Activated naive CD4-positive, alpha-beta T cell treated with anti-CD3 and anti-CD28 coated beads, Interleukin-2, amount 50 U/mL, for 72 hours (primary cell): ENCODE measurements at regions not wholly inside any gene's neighbourhood (a gene's known extent, or its start where the extent isn't known, plus 50 kb on each side); places are given as distances from the start of the nearest gene placed in this dataset.
A peak's percentile ranks its signal among the peaks of the same experiment; 100 is the strongest.

ENCODE experiments used
- ATAC-seq, 2 donors: fragments of 150-1000 bp; cut with Tn5 transposase; 2 replicates each; pipeline ENCODE4 v1.10.0; 2021; ENCODE audit warnings: mild to moderate bottlenecking in 2 of 2, moderate library complexity in 2 of 2
- DNase-seq, 2 donors: peaks; one replicate each; pipeline ENCODE4 v3.0.0; 2021 to 2022; ENCODE audit warnings: low spot score in 2 of 2
- H3K27ac Mint-ChIP-seq, 2 donors: one replicate each; pipeline ENCODE4 v1.8.0; 2022; ENCODE audit warnings: mild to moderate bottlenecking in 2 of 2, mixed read lengths in 2 of 2
- H3K36me3 Mint-ChIP-seq, 2 donors: one replicate each; pipeline ENCODE4 v1.8.0; 2022; ENCODE audit warnings: mixed read lengths in 2 of 2
- H3K9me3 Mint-ChIP-seq, 2 donors: one replicate each; pipeline ENCODE4 v1.8.0; 2022; ENCODE audit warnings: mixed read lengths in 2 of 2

DNA sequence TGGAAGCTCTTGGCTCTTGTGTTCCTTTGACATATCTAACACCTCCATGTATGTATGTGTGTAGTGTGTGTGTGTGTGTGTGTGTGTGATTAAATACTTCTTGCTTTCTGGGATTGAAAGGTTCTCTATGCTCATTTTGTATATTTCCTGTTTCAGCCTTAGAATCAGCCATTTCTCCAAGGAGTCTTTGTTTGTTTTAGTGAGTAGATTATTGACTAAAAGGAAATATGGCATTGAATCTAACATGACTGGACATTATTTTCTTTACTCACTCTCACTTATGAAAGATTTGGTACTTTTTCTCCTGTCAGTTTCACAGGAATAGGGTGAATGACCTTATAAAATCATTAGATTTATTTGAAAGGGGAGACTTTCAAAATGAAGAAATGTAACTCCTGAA lies 413.8 kb upstream of the SLC14A2 start:
- Mint-ChIP-seq H3K9me3 (peaks cover 0 to 5% of the 10 kb centered on the region in 2 donors), H3K27ac (no peak overlapping the region), H3K36me3 (no peaks in the 10 kb centered on the region)
- DNase-seq (no peak), ATAC-seq (no peak)

- Mint-ChIP-seq H3K36me3 (no peaks in the 10 kb centered on the region), H3K27ac (no peak overlapping the region), H3K9me3 (peaks cover 0 to 4% of the 10 kb centered on the region in 2 donors)
- ATAC-seq: no peak
- no peak for DNase-seq
Observed at GRCh38 chr18:45202061-45202460, 413.2 kb upstream of the SLC14A2 start.

GRCh38 chr18:45203677-45204076 lies 411.6 kb upstream of the SLC14A2 start:
- DNase-seq (no peak), ATAC-seq (no peak)
- no peaks in the 10 kb centered on the region for H3K9me3 Mint-ChIP-seq

GRCh38 chr18:45207328-45207727 lies 407.9 kb upstream of the SLC14A2 start:
- H3K9me3 Mint-ChIP-seq: no peaks in the 10 kb centered on the region
- no peaks in the 10 kb centered on the region for H3K36me3 Mint-ChIP-seq
- no peak overlapping the region for H3K27ac Mint-ChIP-seq
- DNase-seq: no peak
- ATAC-seq: no peak

More at GRCh38 chr18:45203677-45204076, 411.6 kb upstream of the SLC14A2 start:
- Mint-ChIP-seq H3K36me3 (no peaks in the 10 kb centered on the region), H3K27ac (no peak overlapping the region)

DNA sequence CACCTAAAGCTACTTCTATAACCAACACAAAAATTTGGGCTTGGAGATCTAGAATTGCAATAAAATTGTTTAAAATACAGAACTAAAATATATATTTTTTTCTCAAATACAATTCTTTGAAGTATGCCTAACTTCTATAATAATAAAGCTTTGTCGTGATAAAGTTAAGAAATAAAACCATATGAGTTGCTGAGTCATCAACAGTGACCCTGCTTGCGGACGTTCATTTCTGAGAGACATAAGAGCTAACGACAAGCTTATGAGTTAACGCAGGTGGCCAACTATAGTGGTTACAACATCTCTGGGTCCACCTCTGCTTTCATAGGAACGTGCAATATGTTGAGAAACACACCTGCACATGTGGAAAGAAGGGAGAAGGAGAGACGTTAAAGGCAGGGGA lies 407.1 kb upstream of the SLC14A2 start:
- DNase-seq (no peak), ATAC-seq (no peak)
- Mint-ChIP-seq H3K9me3 (no peaks in the 10 kb centered on the region), H3K27ac (no peak overlapping the region), H3K36me3 (no peaks in the 10 kb centered on the region)

GRCh38 chr18:45212181-45213039 lies 402.9 kb upstream of the SLC14A2 start:
- Mint-ChIP-seq H3K9me3 (no peaks in the 10 kb centered on the region), H3K36me3 (no peaks in the 10 kb centered on the region), H3K27ac (no peak overlapping the region)
- ATAC-seq (peak; percentile 83 to 86), DNase-seq (peak; percentile 57 to 71)

DNA sequence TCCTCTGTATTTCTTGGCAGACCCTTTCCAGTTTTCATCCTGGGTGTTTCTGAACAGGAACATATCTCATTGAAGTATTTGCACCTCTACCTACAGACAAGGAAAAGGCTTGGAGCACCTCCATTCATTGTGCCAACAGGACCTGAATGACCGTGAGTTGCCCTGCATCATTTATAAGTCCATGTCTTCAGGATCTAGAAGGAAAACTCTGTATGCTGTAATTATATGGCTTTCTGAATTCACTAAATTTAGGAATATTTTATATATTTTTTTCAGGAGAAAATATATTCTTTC lies 402.3 kb upstream of the SLC14A2 start:
- Mint-ChIP-seq H3K9me3 (no peaks in the 10 kb centered on the region), H3K27ac (no peak overlapping the region), H3K36me3 (no peaks in the 10 kb centered on the region)
- DNase-seq (no peak), ATAC-seq (no peak)

- Mint-ChIP-seq H3K36me3 (no peaks in the 10 kb centered on the region), H3K9me3 (no peaks in the 10 kb centered on the region), H3K27ac (no peak overlapping the region)
- ATAC-seq: no peak
- no peak for DNase-seq
Observed at GRCh38 chr18:45218436-45218835, 396.8 kb upstream of the SLC14A2 start.

- Mint-ChIP-seq H3K9me3 (no peaks in the 10 kb centered on the region), H3K27ac (no peak overlapping the region), H3K36me3 (no peaks in the 10 kb centered on the region)
- ATAC-seq: no peak
- DNase-seq: no peak
Observed at GRCh38 chr18:45221363-45221762, 393.9 kb upstream of the SLC14A2 start.

GRCh38 chr18:45222180-45222579 lies 393.1 kb upstream of the SLC14A2 start:
- DNase-seq (no peak), ATAC-seq (no peak)
- H3K27ac Mint-ChIP-seq: no peak overlapping the region
- no peaks in the 10 kb centered on the region for H3K36me3 Mint-ChIP-seq
- H3K9me3 Mint-ChIP-seq: no peaks in the 10 kb centered on the region

GRCh38 chr18:45227001-45227742 lies 388.1 kb upstream of the SLC14A2 start:
- Mint-ChIP-seq H3K36me3 (no peaks in the 10 kb centered on the region), H3K9me3 (peaks cover 4 to 10% of the 10 kb centered on the region in 2 donors), H3K27ac (no peak overlapping the region)
- DNase-seq (no peak), ATAC-seq (no peak)

DNA sequence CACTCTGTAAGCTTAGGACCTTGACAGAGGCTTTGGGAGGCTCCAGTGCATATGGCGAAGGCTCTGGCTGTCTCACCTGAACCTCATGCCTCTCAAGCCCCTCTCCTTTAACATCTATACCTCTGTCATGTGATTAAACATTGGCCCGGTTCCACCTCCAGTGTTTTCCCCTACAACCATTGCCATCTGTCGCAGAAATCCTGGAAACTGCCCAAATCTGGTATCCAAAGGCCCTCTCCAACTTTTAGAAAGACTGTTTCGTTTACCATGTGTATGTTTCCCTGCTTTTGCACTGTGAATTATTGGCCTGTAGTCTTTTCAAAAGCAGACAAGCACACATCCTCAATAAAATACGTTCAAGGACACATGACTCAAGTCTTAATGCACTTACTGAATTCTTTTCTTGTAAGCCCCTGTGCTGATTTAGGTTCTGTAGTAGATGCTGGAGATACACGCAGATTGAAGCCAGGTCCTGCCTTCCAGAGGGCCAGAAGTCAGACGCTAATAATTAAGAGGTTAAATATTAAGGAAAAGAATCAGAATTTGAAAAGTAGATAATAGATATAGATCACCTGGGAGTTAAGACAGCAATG lies 386.4 kb upstream of the SLC14A2 start:
- DNase-seq (no peak), ATAC-seq (no peak)
- Mint-ChIP-seq H3K27ac (no peak overlapping the region), H3K9me3 (peaks cover 5 to 10% of the 10 kb centered on the region in 2 donors), H3K36me3 (no peaks in the 10 kb centered on the region)

- no peaks in the 10 kb centered on the region for H3K36me3 Mint-ChIP-seq
- H3K27ac Mint-ChIP-seq: no peak overlapping the region
- H3K9me3 Mint-ChIP-seq: peaks cover 5 to 10% of the 10 kb centered on the region in 2 donors
- no peak for ATAC-seq
- DNase-seq: no peak
Observed at GRCh38 chr18:45231617-45232016, 383.7 kb upstream of the SLC14A2 start.

- H3K27ac Mint-ChIP-seq: no peak overlapping the region
- DNase-seq (no peak), ATAC-seq (no peak)
- H3K9me3 Mint-ChIP-seq: peaks cover 5 to 10% of the 10 kb centered on the region in 2 donors
- H3K36me3 Mint-ChIP-seq: no peaks in the 10 kb centered on the region
Observed at GRCh38 chr18:45232061-45232460, 383.2 kb upstream of the SLC14A2 start.

GRCh38 chr18:45236676-45237075 lies 378.6 kb upstream of the SLC14A2 start:
- Mint-ChIP-seq H3K9me3 (peaks cover 3 to 5% of the 10 kb centered on the region in 2 donors), H3K36me3 (no peaks in the 10 kb centered on the region), H3K27ac (no peak overlapping the region)
- no peak for ATAC-seq
- no peak for DNase-seq

DNA sequence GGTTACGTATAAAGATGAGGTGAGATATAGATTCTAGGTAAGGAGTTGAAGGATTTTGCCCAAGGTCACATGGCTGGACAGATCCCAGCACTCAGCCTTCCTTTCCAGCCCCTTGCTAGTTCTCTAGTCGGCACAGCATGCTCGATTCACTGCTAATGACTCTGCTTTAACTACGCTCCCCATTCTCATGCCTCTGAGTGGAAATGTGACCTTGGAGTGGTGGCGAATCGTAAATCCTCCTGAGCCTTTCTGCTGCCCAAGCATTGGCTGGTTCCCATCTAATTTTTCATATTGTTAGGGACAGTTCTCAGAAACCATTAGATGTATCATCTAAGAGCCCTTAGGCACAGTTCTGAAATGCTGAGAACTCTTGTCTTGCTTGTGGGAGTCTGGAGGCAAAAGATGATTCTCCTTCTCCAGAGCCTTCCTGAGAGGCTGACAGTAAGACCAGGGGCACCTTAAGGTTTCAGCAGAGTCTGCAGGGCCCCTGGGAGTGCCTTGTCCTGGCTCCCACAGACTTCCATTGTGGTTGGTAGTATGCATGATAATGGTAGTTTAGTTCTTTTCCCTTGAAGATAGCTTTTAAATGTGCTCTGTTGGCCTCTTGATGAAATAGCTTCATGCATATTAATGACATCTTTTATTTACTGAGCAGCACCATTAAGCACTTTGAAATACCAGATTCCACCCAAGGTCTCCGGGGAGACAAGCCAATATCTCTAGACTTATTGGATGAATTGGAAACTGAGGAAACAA lies 377.8 kb upstream of the SLC14A2 start:
- no peak for ATAC-seq
- DNase-seq: no peak
- Mint-ChIP-seq H3K27ac (no peak overlapping the region), H3K36me3 (no peaks in the 10 kb centered on the region), H3K9me3 (no peaks in the 10 kb centered on the region)

DNA sequence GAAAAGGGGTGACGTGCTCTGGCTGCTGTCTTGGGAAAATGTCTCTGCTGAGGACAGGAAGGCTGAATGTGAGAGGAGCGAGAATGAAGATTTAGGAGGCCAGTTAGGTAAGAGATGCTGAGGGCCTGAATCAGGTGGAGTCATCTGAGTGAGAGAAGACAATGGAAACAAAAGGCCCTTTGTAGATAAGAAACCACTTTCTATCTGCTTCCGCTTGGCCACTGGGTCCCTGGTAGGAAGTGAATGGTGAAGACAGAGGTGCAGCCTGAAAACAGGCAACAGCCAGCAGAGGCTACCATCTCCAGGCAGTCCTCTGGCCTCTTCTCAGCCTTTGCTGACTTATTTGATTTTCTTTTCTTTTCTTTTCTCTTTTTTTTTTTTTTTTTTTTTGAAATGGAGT lies 374.0 kb upstream of the SLC14A2 start:
- no peak for DNase-seq
- H3K27ac Mint-ChIP-seq: no peak overlapping the region
- H3K36me3 Mint-ChIP-seq: no peaks in the 10 kb centered on the region
- H3K9me3 Mint-ChIP-seq: no peaks in the 10 kb centered on the region
- no peak for ATAC-seq
